ENCODE measurements at regions not wholly inside any gene's neighbourhood (a gene's known extent, or its start where the extent isn't known, plus 50 kb on each side); places are given as distances from the start of the nearest gene placed in this dataset.
A peak's percentile ranks its signal among the peaks of the same experiment; 100 is the strongest.
"Not testable (repeated sequence)": the region's sequence is repeated elsewhere in the genome, so short reads cannot be mapped to it uniquely, and the experiment has no call there.

DNA sequence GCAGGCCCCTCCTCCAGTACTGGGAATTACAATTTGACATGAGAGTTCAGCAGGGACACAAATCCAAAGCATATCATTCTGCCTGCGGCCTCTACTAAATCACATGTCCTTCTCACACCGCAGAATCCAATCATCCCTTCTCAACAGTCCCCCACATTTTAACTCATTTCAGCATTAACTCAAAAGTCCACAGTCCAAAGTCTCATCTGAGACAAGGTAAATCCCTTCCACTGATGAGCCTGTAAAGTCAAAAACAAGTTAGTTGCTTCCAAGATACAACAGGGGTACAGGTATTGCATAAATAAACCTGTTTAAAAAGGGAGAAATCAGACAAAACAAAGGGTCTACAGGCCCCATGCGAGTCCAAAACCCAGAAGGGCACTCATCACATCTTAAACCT, 64.0 kb downstream of the EBNA1BP2 start:
- TF ChIP-seq, protein P1, sequence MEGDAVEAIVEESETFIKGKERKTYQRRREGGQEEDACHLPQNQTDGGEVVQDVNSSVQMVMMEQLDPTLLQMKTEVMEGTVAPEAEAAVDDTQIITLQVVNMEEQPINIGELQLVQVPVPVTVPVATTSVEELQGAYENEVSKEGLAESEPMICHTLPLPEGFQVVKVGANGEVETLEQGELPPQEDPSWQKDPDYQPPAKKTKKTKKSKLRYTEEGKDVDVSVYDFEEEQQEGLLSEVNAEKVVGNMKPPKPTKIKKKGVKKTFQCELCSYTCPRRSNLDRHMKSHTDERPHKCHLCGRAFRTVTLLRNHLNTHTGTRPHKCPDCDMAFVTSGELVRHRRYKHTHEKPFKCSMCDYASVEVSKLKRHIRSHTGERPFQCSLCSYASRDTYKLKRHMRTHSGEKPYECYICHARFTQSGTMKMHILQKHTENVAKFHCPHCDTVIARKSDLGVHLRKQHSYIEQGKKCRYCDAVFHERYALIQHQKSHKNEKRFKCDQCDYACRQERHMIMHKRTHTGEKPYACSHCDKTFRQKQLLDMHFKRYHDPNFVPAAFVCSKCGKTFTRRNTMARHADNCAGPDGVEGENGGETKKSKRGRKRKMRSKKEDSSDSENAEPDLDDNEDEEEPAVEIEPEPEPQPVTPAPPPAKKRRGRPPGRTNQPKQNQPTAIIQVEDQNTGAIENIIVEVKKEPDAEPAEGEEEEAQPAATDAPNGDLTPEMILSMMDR (IDR thresholded peaks at IDR 0.05; ENCODE audit: partially characterized antibody, unreplicated experiment): no peak
- no peaks in the 10 kb centered on the region for H3K4me1 Mint-ChIP-seq (ENCODE audit: low read depth, unreplicated experiment)
- H3K27ac Mint-ChIP-seq (ENCODE audit: unreplicated experiment): no peak overlapping the region
- no peaks in the 10 kb centered on the region for H3K27me3 Mint-ChIP-seq (ENCODE audit: unreplicated experiment)
- peaks cover 32% of the 10 kb centered on the region for H3K36me3 Mint-ChIP-seq (ENCODE audit: unreplicated experiment)
- DNase-seq: no peak
- H3K9me3 Mint-ChIP-seq (ENCODE audit: unreplicated experiment): peaks cover 4% of the 10 kb centered on the region
- no peak overlapping the region for H3K4me3 Mint-ChIP-seq (ENCODE audit: unreplicated experiment)

DNA sequence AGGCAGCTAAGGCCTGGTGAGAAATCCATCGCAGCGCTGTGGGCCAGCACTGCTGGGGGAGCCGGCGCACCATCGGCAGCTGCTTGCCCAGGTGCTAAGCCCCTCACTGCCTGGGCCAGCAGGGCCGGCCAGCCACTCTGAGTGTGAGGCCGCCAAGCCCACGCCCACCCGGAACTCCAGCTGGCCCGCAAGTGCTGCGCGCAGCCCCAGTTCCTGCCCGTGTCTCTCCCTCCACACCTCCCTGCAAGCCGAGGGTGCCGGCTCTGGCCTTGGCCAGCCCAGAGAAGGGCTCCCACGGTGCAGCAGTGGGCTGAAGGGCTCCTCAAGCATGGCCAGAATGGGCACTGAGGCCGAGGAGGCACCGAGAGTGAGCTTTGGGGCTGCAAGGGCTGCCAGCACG, 64.4 kb downstream of the EBNA1BP2 start:
- Mint-ChIP-seq H3K36me3 (ENCODE audit: unreplicated experiment) (peaks cover 32% of the 10 kb centered on the region), H3K4me3 (ENCODE audit: unreplicated experiment) (no peak overlapping the region), H3K27me3 (ENCODE audit: unreplicated experiment) (no peaks in the 10 kb centered on the region), H3K4me1 (ENCODE audit: low read depth, unreplicated experiment) (no peaks in the 10 kb centered on the region), H3K27ac (ENCODE audit: unreplicated experiment) (no peak overlapping the region), H3K9me3 (ENCODE audit: unreplicated experiment) (peaks cover 4% of the 10 kb centered on the region)
- TF ChIP-seq, protein P1 (IDR thresholded peaks at IDR 0.05; ENCODE audit: partially characterized antibody, unreplicated experiment): no peak
- DNase-seq: no peak

DNA sequence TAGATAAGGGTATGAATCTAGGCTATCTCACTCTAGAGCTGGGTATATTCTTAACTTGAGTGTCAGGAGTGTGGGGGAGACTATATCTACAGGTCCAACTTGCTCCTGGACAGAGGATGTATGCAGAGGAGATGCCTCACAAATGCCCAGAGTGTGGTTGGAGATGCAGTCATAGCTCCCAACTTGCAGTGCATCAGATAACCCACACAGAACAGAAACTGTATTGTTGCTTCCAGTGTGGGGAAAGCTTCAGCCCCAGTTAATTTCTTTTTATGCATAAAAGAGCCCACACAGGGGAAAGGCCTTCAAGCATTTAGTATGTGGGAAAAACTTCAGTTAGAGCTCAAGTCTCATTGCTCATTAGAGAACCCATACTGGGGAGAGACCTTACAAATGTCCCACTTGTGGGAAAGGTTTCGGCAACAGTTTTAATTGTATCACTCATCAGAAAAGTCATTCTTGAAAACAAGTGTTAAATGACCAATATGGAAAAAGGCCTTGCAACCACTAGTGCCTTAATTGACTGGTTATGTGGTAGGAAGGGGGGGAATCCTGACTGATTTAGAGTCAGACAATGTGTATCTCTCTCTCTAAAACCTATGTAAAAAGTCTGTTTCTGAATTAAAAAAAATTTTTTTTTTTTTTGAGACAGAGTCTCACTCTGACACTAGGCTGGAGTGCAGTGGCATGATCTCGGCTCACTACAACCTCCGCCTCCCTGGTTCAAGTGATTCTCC, 67.9 kb downstream of the EBNA1BP2 start:
- no peak overlapping the region for H3K27ac Mint-ChIP-seq (ENCODE audit: unreplicated experiment)
- H3K9me3 Mint-ChIP-seq (ENCODE audit: unreplicated experiment): peaks cover 4% of the 10 kb centered on the region
- no peaks in the 10 kb centered on the region for H3K4me1 Mint-ChIP-seq (ENCODE audit: low read depth, unreplicated experiment)
- no peaks in the 10 kb centered on the region for H3K27me3 Mint-ChIP-seq (ENCODE audit: unreplicated experiment)
- peaks cover 23% of the 10 kb centered on the region for H3K36me3 Mint-ChIP-seq (ENCODE audit: unreplicated experiment)
- DNase-seq: no peak
- no peak overlapping the region for H3K4me3 Mint-ChIP-seq (ENCODE audit: unreplicated experiment)
- TF ChIP-seq, protein P1 (IDR thresholded peaks at IDR 0.05; ENCODE audit: partially characterized antibody, unreplicated experiment): no peak

DNA sequence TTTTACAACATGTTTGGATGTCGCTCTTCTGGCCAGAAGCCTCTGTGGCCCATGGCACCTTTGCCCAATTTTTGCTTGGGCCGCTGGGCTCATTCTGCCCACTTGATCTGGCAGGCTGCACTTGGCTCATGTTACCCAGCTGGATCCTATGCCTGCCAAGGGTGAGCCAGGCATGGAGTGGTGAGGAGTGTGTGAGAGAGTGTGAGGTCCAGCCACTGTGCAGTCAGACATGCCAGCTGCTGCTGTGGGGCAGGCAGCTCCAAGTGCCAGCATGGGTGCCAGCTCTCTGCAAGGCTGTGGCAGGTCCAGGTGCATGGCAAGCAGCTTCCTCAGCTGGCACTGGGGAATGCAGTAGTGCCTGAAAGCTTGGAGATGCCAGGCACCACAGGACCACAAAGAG, 71.0 kb downstream of the EBNA1BP2 start:
- DNase-seq: no peak

DNA sequence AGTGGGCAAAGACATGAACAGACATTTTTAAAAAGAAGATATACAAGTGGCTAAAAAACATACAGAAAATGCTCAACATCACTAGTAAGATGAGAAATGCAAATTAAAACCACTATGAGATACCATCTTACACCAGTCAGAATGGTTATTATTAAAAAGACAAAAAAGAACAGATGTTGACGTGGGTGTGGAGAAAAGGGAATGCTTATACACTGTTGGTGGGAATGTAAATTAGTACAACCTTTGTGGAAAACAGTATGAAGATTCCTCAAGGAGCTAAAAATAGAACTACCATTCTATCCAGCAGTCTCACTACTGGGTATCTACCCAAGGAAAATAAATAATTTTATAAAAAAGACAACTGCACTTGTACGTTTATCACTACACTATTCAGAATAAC, 73.9 kb downstream of the EBNA1BP2 start:
- Mint-ChIP-seq H3K4me3 (ENCODE audit: unreplicated experiment) (no peak overlapping the region), H3K27me3 (ENCODE audit: unreplicated experiment) (no peaks in the 10 kb centered on the region), H3K4me1 (ENCODE audit: low read depth, unreplicated experiment) (no peaks in the 10 kb centered on the region), H3K36me3 (ENCODE audit: unreplicated experiment) (peaks cover 4% of the 10 kb centered on the region), H3K27ac (ENCODE audit: unreplicated experiment) (no peak overlapping the region), H3K9me3 (ENCODE audit: unreplicated experiment) (peaks cover 2% of the 10 kb centered on the region)
- DNase-seq: no peak
- TF ChIP-seq, protein P1 (IDR thresholded peaks at IDR 0.05; ENCODE audit: partially characterized antibody, unreplicated experiment): no peak

More for the DNA sequence above, 71.0 kb downstream of the EBNA1BP2 start:
- Mint-ChIP-seq H3K4me3 (ENCODE audit: unreplicated experiment) (no peak overlapping the region), H3K36me3 (ENCODE audit: unreplicated experiment) (peaks cover 11% of the 10 kb centered on the region), H3K27me3 (ENCODE audit: unreplicated experiment) (no peaks in the 10 kb centered on the region), H3K9me3 (ENCODE audit: unreplicated experiment) (peaks cover 2% of the 10 kb centered on the region), H3K27ac (ENCODE audit: unreplicated experiment) (peak overlapping the region; percentile 48), H3K4me1 (ENCODE audit: low read depth, unreplicated experiment) (no peaks in the 10 kb centered on the region)
- TF ChIP-seq, protein P1 (IDR thresholded peaks at IDR 0.05; ENCODE audit: partially characterized antibody, unreplicated experiment): no peak

DNA sequence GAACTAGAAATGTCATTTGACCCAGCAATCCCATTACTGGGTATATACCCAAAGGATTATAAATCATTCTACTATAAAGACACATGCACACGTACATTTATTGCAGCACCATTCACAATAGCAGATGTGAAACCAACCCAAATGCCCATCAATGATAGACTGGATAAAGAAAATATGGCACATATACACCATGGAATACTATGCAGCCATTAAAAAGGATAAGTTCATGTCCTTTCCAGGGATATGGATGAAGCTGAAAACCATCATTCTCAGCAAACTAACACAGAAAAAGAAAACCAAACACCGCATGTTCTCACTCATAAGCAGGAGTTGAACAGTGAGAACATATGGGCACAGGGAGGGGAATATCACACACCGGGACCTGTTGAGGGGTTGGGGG, 75.6 kb downstream of the EBNA1BP2 start:
- not testable (repeated sequence) for H3K27ac Mint-ChIP-seq (ENCODE audit: unreplicated experiment); H3K4me3 Mint-ChIP-seq (ENCODE audit: unreplicated experiment); H3K27me3 Mint-ChIP-seq (ENCODE audit: unreplicated experiment); DNase-seq; H3K36me3 Mint-ChIP-seq (ENCODE audit: unreplicated experiment); H3K4me1 Mint-ChIP-seq (ENCODE audit: low read depth, unreplicated experiment); H3K9me3 Mint-ChIP-seq (ENCODE audit: unreplicated experiment)

DNA sequence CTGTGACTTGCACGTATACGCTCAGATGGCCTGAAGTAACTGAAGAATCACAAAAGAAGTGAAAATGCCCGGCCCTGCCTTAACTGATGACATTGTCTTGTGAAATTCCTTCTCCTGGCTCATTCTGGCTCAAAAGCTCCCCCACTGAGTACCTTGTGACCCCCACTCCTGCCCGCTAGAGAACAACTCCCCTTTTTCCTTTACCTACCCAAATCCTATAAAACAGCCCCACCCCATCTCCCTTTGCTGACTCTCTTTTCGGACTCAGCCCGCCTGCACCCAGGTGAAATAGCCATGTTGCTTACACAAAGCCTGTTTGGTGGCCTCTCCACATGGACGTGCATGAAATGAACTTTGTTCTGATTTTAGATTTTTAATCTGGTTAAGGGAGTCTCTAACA, 81.3 kb downstream of the EBNA1BP2 start:
- not testable (repeated sequence) for H3K4me3 Mint-ChIP-seq (ENCODE audit: unreplicated experiment); H3K27me3 Mint-ChIP-seq (ENCODE audit: unreplicated experiment); H3K27ac Mint-ChIP-seq (ENCODE audit: unreplicated experiment); H3K36me3 Mint-ChIP-seq (ENCODE audit: unreplicated experiment); DNase-seq; H3K4me1 Mint-ChIP-seq (ENCODE audit: low read depth, unreplicated experiment); H3K9me3 Mint-ChIP-seq (ENCODE audit: unreplicated experiment)

DNA sequence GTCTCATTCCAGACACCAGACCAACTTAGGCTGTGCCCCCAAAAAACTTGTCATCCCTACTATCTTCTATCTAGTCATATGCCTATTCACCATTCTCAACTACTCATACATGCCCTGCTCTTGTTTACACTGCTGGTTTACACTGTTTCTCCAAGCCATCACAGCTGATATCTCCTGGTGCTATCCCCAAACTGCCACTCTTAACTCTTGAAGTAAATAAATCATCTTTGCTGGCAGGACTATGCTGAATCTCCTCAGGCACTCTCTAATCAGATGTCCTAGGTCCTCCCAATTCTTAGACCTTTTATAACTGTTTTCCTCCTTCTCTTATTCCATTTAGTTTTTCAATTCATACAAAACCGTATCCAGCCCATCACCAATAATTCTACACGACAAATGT, 81.9 kb downstream of the EBNA1BP2 start:
- H3K4me3 Mint-ChIP-seq (ENCODE audit: unreplicated experiment); H3K9me3 Mint-ChIP-seq (ENCODE audit: unreplicated experiment); H3K36me3 Mint-ChIP-seq (ENCODE audit: unreplicated experiment); H3K4me1 Mint-ChIP-seq (ENCODE audit: low read depth, unreplicated experiment); DNase-seq; H3K27ac Mint-ChIP-seq (ENCODE audit: unreplicated experiment); H3K27me3 Mint-ChIP-seq (ENCODE audit: unreplicated experiment): not testable (repeated sequence)

Data from glutamatergic neuron (in vitro differentiated cells).